ENCODE measurements at regions not wholly inside any gene's neighbourhood (a gene's known extent, or its start where the extent isn't known, plus 50 kb on each side); places are given as distances from the start of the nearest gene placed in this dataset.

GRCh38 chr1:209042413-209042812, 541.1 kb upstream of the CAMK1G start:
- no peak for TF ChIP-seq POLR2A (IDR thresholded peaks at IDR 0.05; ENCODE audit: low read depth, low read length)
- no peak for TF ChIP-seq TAF1 (IDR thresholded peaks at IDR 0.05; ENCODE audit: low read depth, low read length)
- no peak for TF ChIP-seq POLR2AphosphoS5 (IDR thresholded peaks at IDR 0.05; ENCODE audit: low read depth, low read length)

All from GM12891 (cell line).